Endothelial cell of hepatic sinusoid (primary cell): ENCODE measurements at regions not wholly inside any gene's neighbourhood (a gene's known extent, or its start where the extent isn't known, plus 50 kb on each side); places are given as distances from the start of the nearest gene placed in this dataset.

Experiments used
- in situ Hi-C: cut with HindIII; loops from 2 replicates; pipeline ENCODE4 v1.10.0; 2017; ENCODE audit warnings: low sequenced_read_pairs

- in situ Hi-C loops = no loop called here
Observed at GRCh38 chr10:111200505-111201186, 123.8 kb downstream of the ADRA2A start.

- in situ Hi-C loops = no loop called here
Observed at GRCh38 chr10:111203615-111204014, 126.8 kb downstream of the ADRA2A start.

- in situ Hi-C loops = no loop called here
Observed at GRCh38 chr10:111204838-111205237, 128.0 kb downstream of the ADRA2A start.

- in situ Hi-C loops = no loop called here
Observed at GRCh38 chr10:111206521-111206920, 129.7 kb downstream of the ADRA2A start.

GRCh38 chr10:111207500-111207899 lies 130.7 kb downstream of the ADRA2A start:
- in situ Hi-C loops = no loop called here

- in situ Hi-C loops = no loop called here
Observed at GRCh38 chr10:111208951-111209350, 132.1 kb downstream of the ADRA2A start.

GRCh38 chr10:111209692-111210091 lies 132.9 kb downstream of the ADRA2A start:
- in situ Hi-C loops = no loop called here

GRCh38 chr10:111211241-111211640 lies 134.4 kb downstream of the ADRA2A start:
- in situ Hi-C loops = no loop called here

GRCh38 chr10:111211706-111212105 lies 134.9 kb downstream of the ADRA2A start:
- in situ Hi-C loops = no loop called here

GRCh38 chr10:111221682-111222480 lies 145.1 kb downstream of the ADRA2A start:
- in situ Hi-C loops = no loop called here

- in situ Hi-C loops = no loop called here
Observed at GRCh38 chr10:111222961-111223360, 146.1 kb downstream of the ADRA2A start.

- in situ Hi-C loops = no loop called here
Observed at GRCh38 chr10:111231779-111232178, 154.9 kb downstream of the ADRA2A start.

GRCh38 chr10:111233439-111233838 lies 156.6 kb downstream of the ADRA2A start:
- in situ Hi-C loops = no loop called here

- in situ Hi-C loops = no loop called here
Observed at GRCh38 chr10:111234234-111234913, 157.5 kb downstream of the ADRA2A start.

GRCh38 chr10:111234914-111235302 lies 158.1 kb downstream of the ADRA2A start:
- in situ Hi-C loops = no loop called here

- in situ Hi-C loops = no loop called here
Observed at GRCh38 chr10:111240348-111240747, 163.5 kb downstream of the ADRA2A start.

GRCh38 chr10:111243126-111243525 lies 166.3 kb downstream of the ADRA2A start:
- in situ Hi-C loops = no loop called here

- in situ Hi-C loops = no loop called here
Observed at GRCh38 chr10:111246136-111246535, 169.3 kb downstream of the ADRA2A start.

GRCh38 chr10:111246814-111247452 lies 170.1 kb downstream of the ADRA2A start:
- in situ Hi-C loops = no loop called here

GRCh38 chr10:111247781-111248389 lies 171.1 kb downstream of the ADRA2A start:
- in situ Hi-C loops = no loop called here

GRCh38 chr10:111249925-111250324 lies 173.1 kb downstream of the ADRA2A start:
- in situ Hi-C loops = no loop called here
